HCT116 (cell line): ENCODE measurements at regions not wholly inside any gene's neighbourhood (a gene's known extent, or its start where the extent isn't known, plus 50 kb on each side); places are given as distances from the start of the nearest gene placed in this dataset.

Experiments used
- ATAC-seq: fragments of 200-7000 bp; cut with Tn5 transposase; 2 replicates; pipeline ENCODE4 v1.9.1; 2020; ENCODE audit warnings: mild to moderate bottlenecking, moderate library complexity
- BruUV-seq: library from RNA; stranded (reverse); fragments of 400-500 nt; replicated peaks from 2 replicates; lab custom pipeline; 2021; lab: Mats Ljungman, UMichigan
- CTCF ChIA-PET: fragments of 300-600 bp; sonication (Branson Sonifier 250); formaldehyde crosslinking; loops from one replicate; lab custom pipeline; 2021; ENCODE audit warnings: antibody characterized with exemption; lab: Charles Lee
- POLR2A ChIA-PET: fragments of 300-600, 350-600 bp; sonication (Branson Sonifier 250); formaldehyde crosslinking; loops from one replicate; lab custom pipeline; 2021; ENCODE audit warnings: antibody characterized with exemption; lab: Charles Lee
- RAD21 ChIA-PET, 2 experiments: fragments of 300-600 bp; sonication (Branson Sonifier 250); formaldehyde crosslinking; loops; one replicate each; lab custom pipeline; 2023; ENCODE audit warnings: low total read pairs in 2 of 2; ENCODE audit not compliant: uncharacterized antibody in 2 of 2, unreplicated experiment in 2 of 2, low non-redundant PET in 1 of 2; lab: Charles Lee
- DNase-seq: peaks from one replicate; pipeline ENCODE4 v3.0.0-alpha.2; 2010; ENCODE audit warnings: low read depth, low spot score
- H2AFZ ChIP-seq: fragments of 200-600 bp; shearing (Covaris generic), sonication (generic); 2 replicates; pipeline ENCODE4 v1.6.1; 2017; ENCODE audit warnings: low read depth, mixed run types, mixed read lengths, antibody characterized with exemption, low read length; ENCODE audit not compliant: poor library complexity, severe bottlenecking
- H3K27ac ChIP-seq: 2 replicates; pipeline ENCODE4 v1.5.1; 2012; ENCODE audit warnings: low read depth, low read length
- H3K27me3 ChIP-seq: fragments of 200-600 bp; sonication (generic); 2 replicates; pipeline ENCODE4 v1.6.1; 2016; ENCODE audit warnings: mixed run types, low read length, mixed read lengths; ENCODE audit not compliant: insufficient read depth
- H3K36me3 ChIP-seq, 2 experiments: fragments of 200-500 bp in 1 of 2; fragments of 200-600 bp in 1 of 2; sonication (Bioruptor generic) in 1 of 2; sonication (generic) in 1 of 2; 2 replicates each; pipeline versions ENCODE4 v1.5.1 to v1.6.1; 2014 to 2016; ENCODE audit warnings: low read length in 2 of 2, inconsistent platforms in 1 of 2, mixed read lengths in 1 of 2, mixed run types in 1 of 2; ENCODE audit not compliant: insufficient read depth in 2 of 2, control insufficient read depth in 1 of 2
- H3K4me1 ChIP-seq, 2 experiments: fragments of 200-600 bp in 1 of 2; sonication (generic) in 1 of 2; 2 replicates each; pipeline versions ENCODE4 v1.5.1 to v1.6.1; 2012 to 2017; ENCODE audit warnings: low read length in 2 of 2, inconsistent platforms in 1 of 2, mild to moderate bottlenecking in 1 of 2, mixed read lengths in 1 of 2, mixed run types in 1 of 2, moderate library complexity in 1 of 2; ENCODE audit not compliant: insufficient read depth in 2 of 2, control insufficient read depth in 1 of 2
- H3K4me2 ChIP-seq: fragments of 200-600 bp; sonication (generic); 2 replicates; pipeline ENCODE4 v1.6.1; 2017; ENCODE audit warnings: mixed run types, low read length, mixed read lengths
- H3K4me3 ChIP-seq, 2 experiments: fragments of 200-600 bp in 1 of 2; sonication (generic) in 1 of 2; replicated peaks in 1 of 2; 2 replicates each; pipeline ENCODE4 v1.5.1; 2011 to 2016; ENCODE audit warnings: low read length in 2 of 2, control low read depth in 1 of 2, low read depth in 1 of 2, mild to moderate bottlenecking in 1 of 2, mixed read lengths in 1 of 2, mixed run types in 1 of 2
- H3K79me2 ChIP-seq: fragments of 200-600 bp; sonication (generic); 2 replicates; pipeline ENCODE4 v1.6.1; 2017; ENCODE audit warnings: mild to moderate bottlenecking, mixed run types, low read length, moderate library complexity, mixed read lengths; ENCODE audit not compliant: insufficient read depth
- H3K9ac ChIP-seq: fragments of 200-600 bp; sonication (generic); 2 replicates; pipeline ENCODE4 v1.6.1; 2016; ENCODE audit warnings: low read length, mixed read lengths
- H3K9me2 ChIP-seq: fragments of 200-600 bp; sonication (generic), shearing (Covaris generic); 2 replicates; pipeline ENCODE4 v1.6.1; 2017; ENCODE audit warnings: mixed run types, mild to moderate bottlenecking, moderate library complexity; ENCODE audit not compliant: insufficient read depth
- H3K9me3 ChIP-seq, 2 experiments: fragments of 200-500 bp in 1 of 2; fragments of 200-600 bp in 1 of 2; sonication (Bioruptor generic) in 1 of 2; sonication (generic) in 1 of 2; 2 replicates each; pipeline ENCODE4 v1.6.1; 2014 to 2017; ENCODE audit warnings: low read length in 2 of 2, mixed read lengths in 2 of 2, inconsistent platforms in 1 of 2, low read depth in 1 of 2, mild to moderate bottlenecking in 1 of 2, mixed run types in 1 of 2, moderate library complexity in 1 of 2; ENCODE audit not compliant: control insufficient read depth in 1 of 2, insufficient read depth in 1 of 2
- H4K20me1 ChIP-seq: fragments of 200-600 bp; sonication (generic), shearing (Covaris generic); 2 replicates; pipeline ENCODE4 v1.6.1; 2017; ENCODE audit warnings: mixed run types, mild to moderate bottlenecking, moderate library complexity; ENCODE audit not compliant: insufficient read depth
- CBX3 ChIP-seq: IDR thresholded peaks from 2 replicates; pipeline ENCODE4 v1.6.1; 2012; ENCODE audit warnings: low read depth
- CTCF ChIP-seq, 3 experiments: fragments of 200-600 bp in 1 of 3; sonication (generic) in 1 of 3; IDR thresholded peaks in 2 of 3; conservative IDR thresholded peaks in 1 of 3; 2 replicates each; pipeline ENCODE4 v1.5.1; 2012 to 2017; ENCODE audit warnings: low read depth in 2 of 3, low read length in 2 of 3, antibody characterized with exemption in 1 of 3, borderline replicate concordance in 1 of 3, control low read depth in 1 of 3, mild to moderate bottlenecking in 1 of 3, mixed read lengths in 1 of 3, mixed run types in 1 of 3, moderate library complexity in 1 of 3; ENCODE audit not compliant: insufficient read depth in 1 of 3
- EGR1 ChIP-seq: IDR thresholded peaks from 2 replicates; pipeline ENCODE4 v1.6.1; 2012; ENCODE audit warnings: low read depth
- FOSL1 ChIP-seq: IDR thresholded peaks from 2 replicates; pipeline ENCODE4 v1.6.1; 2012; ENCODE audit warnings: low read depth
- POLR2AphosphoS5 ChIP-seq: IDR thresholded peaks from 2 replicates; pipeline ENCODE4 v1.6.1; 2011; ENCODE audit warnings: mild to moderate bottlenecking, low read depth, low read length, moderate library complexity
- REST ChIP-seq: IDR thresholded peaks from 2 replicates; pipeline ENCODE4 v1.6.1; 2012; ENCODE audit warnings: low read depth
- SP1 ChIP-seq: IDR thresholded peaks from 2 replicates; pipeline ENCODE4 v1.6.1; 2012; ENCODE audit warnings: low read depth
- SRF ChIP-seq: IDR thresholded peaks from 2 replicates; pipeline ENCODE4 v1.6.1; 2012; ENCODE audit warnings: low read depth
- TCF7L2 ChIP-seq: IDR thresholded peaks from 2 replicates; pipeline ENCODE4 v1.7.0; 2011; ENCODE audit warnings: borderline replicate concordance, inconsistent platforms; ENCODE audit not compliant: insufficient read depth, insufficient read length; ENCODE audit errors: extremely low read depth
- ZFX ChIP-seq: fragments of 450-650 bp; IDR thresholded peaks from 2 replicates; pipeline ENCODE4 v1.6.1; 2017
- intact Hi-C: fragments of 100-400 bp; cut with micrococcal nuclease; formaldehyde crosslinking; loops from 2 replicates; pipeline ENCODE4 v1.10.0; 2022

- no peaks in the 10 kb centered on the region for H4K20me1 ChIP-seq
- H3K4me3 ChIP-seq: no peak overlapping the region
- no peak overlapping the region for H3K9ac ChIP-seq
- H3K9me3 ChIP-seq: no peaks in the 10 kb centered on the region
- no peaks in the 10 kb centered on the region for H3K36me3 ChIP-seq
- CTCF ChIA-PET: no interaction called here
- no peaks in the 10 kb centered on the region for H3K9me2 ChIP-seq
- no TSS peak for BruUV-seq
- H3K27me3 ChIP-seq: peaks cover 13% of the 10 kb centered on the region
- no peak for TF ChIP-seq CBX3
- no peak for TF ChIP-seq REST
- TF ChIP-seq FOSL1: no peak
- no peak for TF ChIP-seq SP1
- no peak for TF ChIP-seq SRF
- TF ChIP-seq TCF7L2: no peak
- TF ChIP-seq EGR1: no peak
- no peak for TF ChIP-seq ZFX
- no peak for TF ChIP-seq POLR2AphosphoS5
- no peak for TF ChIP-seq CTCF (IDR thresholded peaks at IDR 0.05 in 2 of 3, conservative IDR thresholded peaks at IDR 0.05 in 1 of 3; ENCODE audit: borderline replicate concordance in 1 of 3, insufficient read depth in 1 of 3, low read depth in 2 of 3, low read length in 2 of 3)
- no peak overlapping the region for H3K4me2 ChIP-seq
- POLR2A ChIA-PET: no interaction called here
- H3K4me1 ChIP-seq: no peaks in the 10 kb centered on the region
- ATAC-seq: no peak
- no peaks in the 10 kb centered on the region for H3K79me2 ChIP-seq
- RAD21 ChIA-PET: no interaction called here
- H3K27ac ChIP-seq: no peak overlapping the region
- H2AFZ ChIP-seq: no peak overlapping the region
- intact Hi-C loops: loop anchor here (5.0 kb wide), 1 partner anchor 575 kb away; no protein-coding TSS in a partner anchor
- no peak for DNase-seq
Observed at GRCh38 chr7:104271948-104272347, 56.5 kb upstream of the LHFPL3 start.
